Adipocyte (in vitro differentiated cells): ENCODE measurements at regions not wholly inside any gene's neighbourhood (a gene's known extent, or its start where the extent isn't known, plus 50 kb on each side); places are given as distances from the start of the nearest gene placed in this dataset.

ENCODE experiments used
- DNase-seq: peaks from one replicate; pipeline ENCODE4 v3.0.0-alpha.2; 2015; ENCODE audit warnings: low read depth
- H3K27me3 ChIP-seq: replicated peaks from 2 replicates; pipeline ENCODE4 v1.7.0; 2013; ENCODE audit warnings: mild to moderate bottlenecking, low read length, moderate library complexity; ENCODE audit not compliant: control insufficient read depth, insufficient read depth
- H3K36me3 ChIP-seq: 2 replicates; pipeline ENCODE4 v1.7.0; 2013; ENCODE audit warnings: low read length, mild to moderate bottlenecking, moderate library complexity; ENCODE audit not compliant: control insufficient read depth, insufficient read depth, severe bottlenecking
- H3K4me1 ChIP-seq: 2 replicates; pipeline ENCODE4 v1.7.0; 2013; ENCODE audit warnings: mild to moderate bottlenecking, low read length, moderate library complexity; ENCODE audit not compliant: control insufficient read depth, insufficient read depth
- H3K4me3 ChIP-seq: 2 replicates; pipeline ENCODE4 v1.7.0; 2013; ENCODE audit warnings: mild to moderate bottlenecking, low read length, moderate library complexity
- H3K9ac ChIP-seq: 2 replicates; pipeline ENCODE4 v1.7.0; 2013; ENCODE audit warnings: mild to moderate bottlenecking, low read length, moderate library complexity
- H3K9me3 ChIP-seq: 2 replicates; pipeline ENCODE4 v1.7.0; 2013; ENCODE audit warnings: mild to moderate bottlenecking, low read length, moderate library complexity; ENCODE audit not compliant: control insufficient read depth

DNA sequence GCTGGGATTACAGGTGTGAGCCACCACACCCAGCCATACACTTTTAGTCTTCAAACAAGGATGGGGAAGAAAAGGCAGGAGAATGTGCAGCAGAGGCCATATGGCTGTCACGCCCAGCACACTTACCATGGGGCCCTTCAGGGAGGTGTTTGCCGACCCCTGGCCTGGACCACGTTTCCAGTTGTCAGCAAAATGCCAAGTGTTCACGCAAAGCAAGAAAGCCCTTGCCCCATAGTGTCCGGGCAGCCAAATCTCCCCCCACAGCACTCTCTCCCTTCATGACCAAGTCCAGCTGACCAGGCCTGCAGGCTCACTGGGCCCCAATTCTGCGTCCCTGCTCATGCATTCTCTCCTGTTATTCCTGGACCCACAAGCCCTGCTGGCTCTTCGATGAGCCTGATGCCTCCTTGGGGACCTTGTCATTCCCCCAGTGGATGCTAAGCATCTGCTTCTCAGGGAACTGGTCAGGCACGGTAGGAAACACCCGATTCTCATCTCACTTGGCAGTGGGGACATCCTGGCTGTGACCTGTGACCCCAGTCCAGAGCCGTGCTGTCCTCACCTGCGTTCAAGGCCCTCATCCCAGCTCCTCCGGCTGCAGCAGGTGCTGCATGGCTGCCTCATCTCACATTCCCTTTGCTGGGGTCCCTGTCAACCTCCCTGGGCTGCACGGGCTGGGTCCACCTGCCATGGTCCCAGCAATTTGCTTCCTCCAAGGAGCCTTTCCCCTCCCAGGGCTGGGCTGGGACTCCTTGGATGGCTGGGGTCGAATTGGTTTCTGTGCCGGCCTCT lies 96.4 kb downstream of the CTTN start:
- no peak for DNase-seq
- H3K36me3 ChIP-seq, result no peaks in the 10 kb centered on the region
- H3K27me3 ChIP-seq, result peaks cover 8% of the 10 kb centered on the region

DNA sequence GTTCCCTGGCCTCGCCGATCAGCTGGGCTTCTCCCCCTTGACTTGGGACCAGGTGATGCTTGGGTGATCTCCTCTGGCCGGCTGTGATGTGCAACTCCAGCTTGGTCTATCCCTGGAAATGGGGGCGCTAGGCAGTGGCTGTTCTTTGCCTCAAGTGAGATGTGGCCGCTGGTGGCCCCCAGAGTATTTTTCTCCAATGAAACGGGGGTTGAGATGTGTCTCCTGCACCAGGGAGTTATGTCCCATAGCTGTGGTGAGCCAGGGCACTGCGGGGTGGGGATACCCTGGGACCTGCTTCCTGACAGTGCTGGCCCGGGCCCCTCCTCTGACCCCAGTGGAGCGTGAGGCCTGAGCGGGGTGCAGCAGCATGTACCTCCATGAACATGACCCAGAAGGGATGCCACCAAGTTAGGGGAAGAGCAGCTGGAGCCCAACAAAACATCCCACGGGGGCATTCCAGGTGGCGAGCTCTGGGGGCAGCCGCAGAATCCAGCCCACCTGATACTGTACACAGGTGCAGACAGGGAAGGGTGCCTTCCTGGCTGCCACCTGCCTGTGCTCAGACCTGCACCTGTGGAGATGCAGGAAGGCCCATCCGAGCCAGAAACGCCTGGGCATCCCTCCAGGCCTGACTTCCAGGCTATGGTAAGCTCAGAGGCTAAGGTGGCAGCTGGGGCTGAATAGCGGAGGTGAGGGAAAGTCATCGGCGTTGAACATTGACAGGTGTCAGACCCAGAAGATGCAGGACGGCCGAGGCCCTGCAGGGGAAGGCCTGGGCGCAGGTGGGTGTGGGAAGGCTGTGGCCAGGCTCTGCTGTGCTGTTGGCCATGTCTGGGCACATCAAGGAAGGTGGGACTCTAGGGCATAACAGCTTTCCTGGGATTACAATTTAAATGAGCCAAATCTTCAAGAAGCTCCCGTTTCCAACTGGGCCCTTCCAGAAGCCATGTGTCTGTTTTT lies 97.3 kb downstream of the CTTN start:
- Histone ChIP-seq H3K9me3 (peaks cover 10% of the 10 kb centered on the region), H3K4me1 (peaks cover 5% of the 10 kb centered on the region), H3K36me3 (no peaks in the 10 kb centered on the region), H3K9ac (no peak overlapping the region), H3K27me3 (peaks cover 8% of the 10 kb centered on the region), H3K4me3 (no peak overlapping the region)
- DNase-seq, result no peak

More for the DNA sequence above, 96.4 kb downstream of the CTTN start:
- Histone ChIP-seq H3K4me1 (peaks cover 5% of the 10 kb centered on the region), H3K9me3 (peaks cover 11% of the 10 kb centered on the region), H3K9ac (no peak overlapping the region), H3K4me3 (no peak overlapping the region)

DNA sequence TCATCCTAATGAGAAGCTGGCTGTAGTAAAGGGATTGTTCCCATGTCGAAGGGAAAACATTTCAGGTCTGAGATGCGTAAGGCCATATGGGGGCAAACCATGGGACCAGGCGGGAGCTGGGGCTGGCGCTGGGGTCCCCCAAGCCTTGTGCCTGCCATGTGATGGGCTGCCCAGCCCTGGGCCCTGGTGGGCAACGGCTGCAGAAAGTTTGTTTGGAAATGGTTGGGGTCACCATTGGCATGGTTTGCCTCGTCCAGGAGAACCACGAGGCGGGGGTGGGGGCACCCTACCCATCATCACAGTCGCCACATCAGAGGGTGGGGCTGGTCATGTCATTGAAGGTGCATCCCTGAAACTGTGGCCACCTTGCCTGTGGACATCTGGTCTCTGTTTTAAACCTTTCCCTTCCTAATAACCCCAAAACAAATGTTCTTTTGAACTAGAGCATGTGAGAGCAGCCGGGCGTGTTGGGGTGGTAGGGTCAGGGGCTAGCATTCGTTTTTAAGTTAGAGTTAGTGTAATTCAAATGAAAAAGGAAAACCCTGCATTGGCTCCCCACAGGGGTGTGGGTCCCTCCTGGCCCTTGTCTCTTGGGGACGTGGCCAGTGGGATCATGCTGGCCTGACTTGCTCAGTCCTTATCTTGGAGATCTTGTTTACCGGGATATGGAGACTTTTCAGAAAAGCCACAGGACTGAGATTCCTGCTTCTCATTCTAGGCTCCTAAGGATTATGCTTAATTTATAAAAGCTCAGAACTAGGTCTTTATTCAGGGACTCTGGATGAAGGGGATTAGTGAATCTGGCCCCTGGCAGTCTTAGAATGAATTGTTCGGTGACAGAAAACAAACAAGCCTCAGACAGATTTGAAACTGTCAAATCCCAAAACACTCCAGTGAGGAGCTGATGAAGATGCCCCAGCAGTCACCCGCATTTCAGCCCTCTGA lies 98.5 kb downstream of the CTTN start:
- Histone ChIP-seq H3K9me3 (no peaks in the 10 kb centered on the region), H3K4me3 (no peak overlapping the region), H3K4me1 (peaks cover 5% of the 10 kb centered on the region), H3K27me3 (peaks cover 8% of the 10 kb centered on the region), H3K36me3 (no peaks in the 10 kb centered on the region), H3K9ac (no peak overlapping the region)
- DNase-seq, result no peak

DNA sequence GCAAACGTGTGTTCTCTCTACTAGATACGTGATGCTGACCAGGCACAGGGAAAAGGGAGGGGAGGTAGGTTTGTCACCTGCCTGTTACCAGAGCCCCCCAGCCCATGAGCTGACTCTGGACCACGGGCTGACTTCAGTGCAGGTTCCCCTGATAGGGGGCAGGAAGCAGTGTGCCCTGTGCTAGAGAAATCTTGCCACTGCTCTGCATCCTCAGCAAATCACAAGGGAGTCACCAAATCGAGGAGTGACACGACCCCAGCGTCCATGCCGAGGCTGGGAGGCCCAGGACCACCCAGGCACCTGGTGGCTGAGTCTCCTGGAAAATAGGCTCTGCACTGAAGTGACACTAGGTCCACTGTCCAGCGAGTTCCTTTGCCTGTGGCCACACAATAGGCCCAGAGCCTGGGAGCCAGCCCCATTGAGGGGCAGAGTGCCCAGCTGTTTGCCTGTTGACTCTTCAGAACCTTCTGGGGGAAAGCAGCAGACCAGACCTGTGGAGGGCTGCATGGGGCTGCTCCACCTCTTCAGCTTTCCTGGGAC lies 99.3 kb downstream of the CTTN start:
- Histone ChIP-seq H3K9ac (no peak overlapping the region), H3K27me3 (peaks cover 8% of the 10 kb centered on the region), H3K36me3 (no peaks in the 10 kb centered on the region), H3K4me3 (no peak overlapping the region), H3K9me3 (no peaks in the 10 kb centered on the region), H3K4me1 (no peaks in the 10 kb centered on the region)
- no peak for DNase-seq

DNA sequence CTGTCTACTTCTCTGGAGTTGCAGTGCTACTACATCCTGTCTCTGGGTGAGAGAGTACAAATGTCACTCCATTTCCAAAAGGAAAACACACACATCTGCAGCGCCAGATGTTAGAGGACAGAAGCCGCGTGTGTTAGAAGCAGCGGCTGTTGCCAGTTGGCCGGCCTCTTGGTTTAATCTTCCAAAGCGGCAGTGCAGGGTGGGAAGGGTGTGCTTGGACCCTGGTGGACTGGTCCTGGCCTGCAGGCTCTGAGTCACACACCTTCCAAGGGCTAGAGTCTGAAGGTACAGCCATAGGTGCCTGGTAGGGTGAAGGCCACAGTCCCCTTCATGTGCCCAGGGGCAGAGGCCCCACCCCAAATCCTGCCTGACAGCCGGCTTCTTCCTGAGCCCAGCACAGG lies 99.8 kb downstream of the CTTN start:
- no peaks in the 10 kb centered on the region for H3K36me3 ChIP-seq
- no peak for DNase-seq
- H3K9ac ChIP-seq, result no peak overlapping the region
- H3K9me3 ChIP-seq, result no peaks in the 10 kb centered on the region
- no peaks in the 10 kb centered on the region for H3K4me1 ChIP-seq
- H3K4me3 ChIP-seq, result no peak overlapping the region
- peaks cover 8% of the 10 kb centered on the region for H3K27me3 ChIP-seq

DNA sequence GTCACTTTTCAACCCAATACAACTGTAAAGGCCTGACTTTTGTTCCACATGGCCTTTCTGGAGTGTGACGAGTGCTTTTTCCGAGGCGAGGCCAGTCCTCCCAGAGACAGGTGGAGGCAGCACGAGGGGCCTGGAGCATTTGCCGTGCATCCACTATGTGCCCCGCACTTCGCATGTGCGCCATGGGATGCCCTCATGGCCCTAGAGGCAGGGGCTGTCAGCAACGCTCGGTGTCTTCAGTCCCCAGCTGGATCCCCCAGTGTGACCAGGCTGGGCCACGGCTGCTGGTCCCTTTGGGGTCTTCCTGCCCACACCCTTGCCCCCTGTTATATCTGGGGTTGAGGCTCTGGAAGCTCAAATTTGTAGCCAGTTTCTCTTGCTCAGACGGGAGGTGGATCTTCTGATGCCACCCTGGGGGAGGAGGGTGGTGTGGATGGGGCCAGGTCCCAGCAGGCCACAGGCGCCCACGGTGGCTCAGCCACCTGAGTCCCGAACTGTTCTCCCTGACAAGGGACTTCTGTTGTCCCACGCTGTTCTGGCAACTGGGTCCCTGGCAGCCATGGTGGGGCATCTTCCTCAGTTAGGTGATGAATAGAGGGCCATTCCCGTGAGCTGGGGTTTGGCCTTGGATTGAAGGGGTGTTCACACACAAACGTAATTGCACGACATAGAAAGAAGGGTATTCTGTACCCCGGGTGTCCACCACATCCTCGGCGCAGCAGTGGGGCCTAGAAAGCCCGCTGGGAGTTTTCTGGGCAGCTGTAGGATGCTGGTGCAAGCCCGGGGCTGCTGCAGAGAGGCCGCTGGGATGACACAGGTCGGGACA lies 100.9 kb downstream of the CTTN start:
- H3K4me1 ChIP-seq, result no peaks in the 10 kb centered on the region
- DNase-seq, result no peak
- no peaks in the 10 kb centered on the region for H3K36me3 ChIP-seq
- H3K9me3 ChIP-seq, result no peaks in the 10 kb centered on the region
- no peak overlapping the region for H3K9ac ChIP-seq
- H3K27me3 ChIP-seq, result peaks cover 8% of the 10 kb centered on the region
- no peak overlapping the region for H3K4me3 ChIP-seq

DNA sequence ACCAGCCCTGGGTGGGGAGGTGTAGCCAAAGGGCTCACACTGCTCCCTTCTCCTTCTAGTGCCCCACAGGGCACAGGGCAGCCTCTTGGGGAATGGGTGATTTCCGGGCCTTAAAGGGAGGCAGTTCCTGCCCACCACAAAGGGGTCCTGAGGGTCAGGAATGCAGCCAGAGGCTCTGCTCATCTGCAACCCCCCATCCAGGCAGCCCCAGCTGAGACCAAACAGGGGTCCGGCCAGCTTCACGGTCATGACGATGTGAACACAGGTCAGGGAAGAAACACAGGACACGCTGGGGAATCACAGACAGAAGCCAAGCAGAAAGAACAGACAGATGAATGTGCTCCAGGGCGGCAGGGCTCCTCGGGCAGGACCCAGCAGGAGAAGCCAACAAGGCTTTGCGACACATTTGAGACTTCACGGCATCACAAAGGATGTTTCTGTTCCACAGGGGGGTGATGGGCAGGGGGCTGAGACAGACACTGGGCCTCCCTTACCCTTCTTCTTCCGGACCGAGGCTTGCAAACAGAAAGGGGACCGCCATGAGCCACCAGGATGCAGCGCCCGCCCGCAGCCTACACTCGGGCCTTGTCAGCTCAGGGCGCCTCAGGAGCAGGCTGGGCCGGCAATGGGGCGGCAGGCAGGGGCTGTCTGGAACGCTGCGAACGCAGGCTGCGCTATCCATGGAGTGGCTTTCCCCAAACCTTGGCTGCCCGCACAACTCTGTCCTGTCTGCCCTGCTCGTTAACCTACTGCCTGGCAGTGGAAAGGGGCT lies 101.9 kb downstream of the CTTN start:
- no peaks in the 10 kb centered on the region for H3K4me1 ChIP-seq
- H3K36me3 ChIP-seq, result no peaks in the 10 kb centered on the region
- no peaks in the 10 kb centered on the region for H3K9me3 ChIP-seq
- H3K4me3 ChIP-seq, result no peak overlapping the region
- H3K9ac ChIP-seq, result no peak overlapping the region
- DNase-seq, result no peak
- peaks cover 8% of the 10 kb centered on the region for H3K27me3 ChIP-seq

DNA sequence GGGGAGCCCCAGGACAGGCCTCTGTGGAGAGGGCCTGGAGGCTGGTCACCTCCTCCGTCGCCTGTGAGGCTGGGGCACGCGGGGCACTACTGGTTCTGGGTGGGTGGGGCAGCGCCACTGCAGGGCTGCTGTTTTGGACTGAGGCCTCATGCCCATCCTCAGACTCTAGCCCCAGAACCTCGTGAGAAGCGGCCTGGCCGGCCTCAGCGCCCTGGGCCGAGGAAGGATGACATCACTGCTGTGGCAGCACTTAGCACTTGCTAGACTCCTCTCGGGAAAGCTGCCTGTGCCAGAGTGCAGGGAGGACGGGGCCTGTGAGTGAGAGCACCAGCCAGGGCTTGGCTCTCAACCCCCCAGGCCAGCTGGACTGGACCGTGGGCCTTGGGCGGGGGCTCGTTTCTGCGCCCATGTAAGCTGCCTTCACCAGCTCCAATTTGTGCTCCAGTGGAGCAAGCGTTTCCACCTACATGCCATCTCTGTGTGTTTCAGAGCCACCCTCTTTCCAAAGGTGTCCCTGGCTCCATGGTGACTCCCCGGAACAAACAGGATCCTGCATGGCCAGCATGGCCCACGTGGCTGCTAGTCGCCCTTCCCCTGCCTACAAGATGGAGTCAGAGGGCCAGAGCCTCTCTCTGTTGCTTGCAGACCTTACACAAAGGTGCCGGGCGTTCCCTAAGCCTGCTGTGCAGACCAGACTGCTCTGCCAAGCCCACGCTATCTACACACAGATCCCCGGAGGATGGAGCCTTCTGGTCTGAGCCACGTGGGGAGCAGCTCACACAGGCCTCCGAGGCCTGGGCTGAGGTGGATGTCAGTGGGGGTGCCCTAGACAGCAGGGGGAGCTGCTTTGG lies 102.9 kb downstream of the CTTN start:
- no peak overlapping the region for H3K4me3 ChIP-seq
- peaks cover 8% of the 10 kb centered on the region for H3K27me3 ChIP-seq
- no peaks in the 10 kb centered on the region for H3K36me3 ChIP-seq
- H3K4me1 ChIP-seq, result no peaks in the 10 kb centered on the region
- no peaks in the 10 kb centered on the region for H3K9me3 ChIP-seq
- H3K9ac ChIP-seq, result no peak overlapping the region
- no peak for DNase-seq

DNA sequence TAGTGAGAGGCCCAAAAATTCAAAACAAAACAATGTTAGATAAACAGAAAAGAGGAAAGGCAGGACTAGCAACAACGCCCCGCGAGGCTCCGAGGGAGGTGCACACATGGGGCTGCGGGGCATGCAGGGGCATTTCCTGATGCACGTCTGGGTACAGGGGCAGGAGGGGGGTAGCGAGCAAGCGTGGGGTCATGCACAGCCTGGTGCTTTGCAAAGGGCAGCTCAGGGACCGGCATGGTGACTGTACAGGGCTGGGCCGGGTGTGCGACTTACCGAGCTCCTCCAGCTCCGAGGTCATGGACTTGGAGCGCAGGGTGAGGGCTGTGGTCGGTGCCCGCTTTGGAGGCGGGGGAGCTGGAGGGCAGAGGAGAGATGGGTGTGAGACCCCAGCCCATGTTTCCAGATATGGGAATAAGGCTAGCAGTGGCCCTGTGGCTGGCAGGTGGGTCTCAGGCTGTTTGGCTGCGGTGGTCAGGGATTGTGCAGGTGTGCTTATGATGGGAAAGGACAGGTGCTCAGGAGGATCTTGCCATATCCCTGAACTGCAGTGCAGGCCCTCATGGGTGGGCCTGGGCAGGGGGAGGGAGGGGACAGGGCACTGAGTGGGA lies 103.7 kb downstream of the CTTN start:
- Histone ChIP-seq H3K9ac (no peak overlapping the region), H3K27me3 (peaks cover 8% of the 10 kb centered on the region), H3K4me3 (no peak overlapping the region), H3K36me3 (no peaks in the 10 kb centered on the region), H3K4me1 (no peaks in the 10 kb centered on the region), H3K9me3 (no peaks in the 10 kb centered on the region)
- no peak for DNase-seq
